ENCODE measurements at regions not wholly inside any gene's neighbourhood (a gene's known extent, or its start where the extent isn't known, plus 50 kb on each side); places are given as distances from the start of the nearest gene placed in this dataset.

- RAD21 ChIA-PET (ENCODE audit: unreplicated experiment): no interaction called here
- no peak for ATAC-seq
- FAIRE-seq: no peak
Observed at GRCh38 chr7:109997837-109998236, 1093.1 kb upstream of the LRRN3 start.

More at GRCh38 chr7:109997837-109998236, 1093.1 kb upstream of the LRRN3 start:
- ChIA-PET CTCF (no interaction called here), POLR2A (no interaction called here), SMC1A (ENCODE audit: uncharacterized antibody, unreplicated experiment) (no interaction called here)
- Histone ChIP-seq H3K36me3 (ENCODE audit: control insufficient read depth in 2 of 2, insufficient read depth in 2 of 2, low read length in 1 of 2) (no peaks in the 10 kb centered on the region), H3K27me3 (replicated peaks in 1 of 2; ENCODE audit: control insufficient read depth in 2 of 2, insufficient read depth in 2 of 2, low read length in 1 of 2) (no peaks in the 10 kb centered on the region), H3K27ac (ENCODE audit: control insufficient read depth, insufficient read depth) (no peak overlapping the region), H4K20me1 (ENCODE audit: control insufficient read depth, insufficient read depth) (no peaks in the 10 kb centered on the region), H3K9ac (ENCODE audit: control insufficient read depth, insufficient read depth, low read length) (no peak overlapping the region), H3K4me1 (ENCODE audit: control insufficient read depth, insufficient read depth, low read length) (no peaks in the 10 kb centered on the region), H3K4me2 (ENCODE audit: control insufficient read depth, insufficient read depth) (no peak overlapping the region), H3K4me3 (no peak overlapping the region), H2AFZ (ENCODE audit: control insufficient read depth, low read depth, low read length) (no peak overlapping the region), H3K9me3 (replicated peaks; ENCODE audit: control insufficient read depth, insufficient read depth, low read length) (no peaks in the 10 kb centered on the region), H3K79me2 (ENCODE audit: control insufficient read depth, insufficient read depth, low read length) (no peaks in the 10 kb centered on the region)
- in situ Hi-C loops (cut with MboI): no loop called here
- DNase-seq (ENCODE audit: low read depth, low spot score): no peak
- TF ChIP-seq HDAC6 (IDR thresholded peaks at IDR 0.05; ENCODE audit: unreplicated experiment) (no peak), CTCF (IDR thresholded peaks at IDR 0.05 in 2 of 3, conservative IDR thresholded peaks at IDR 0.05 in 1 of 3; ENCODE audit: control insufficient read depth in 2 of 3, extremely low read depth in 1 of 3, insufficient read depth in 1 of 3, low read depth in 3 of 3, low read length in 3 of 3) (no peak), RAD51 (IDR thresholded peaks at IDR 0.05) (peak; percentile 72)
- no TSS peak for BruUV-seq (replicated peaks)
- WGBS (ENCODE audit: insufficient coverage, insufficient replicate concordance, low lambda C conversion rate, missing lambda C conversion rate): 6% methylated on average over 2 of the region's 2 CpGs
- intact Hi-C loops (cut with micrococcal nuclease; ENCODE audit: unreplicated experiment): no loop called here
